ENCODE measurements at regions not wholly inside any gene's neighbourhood (a gene's known extent, or its start where the extent isn't known, plus 50 kb on each side); places are given as distances from the start of the nearest gene placed in this dataset.

- peak; percentile 30 for DNase-seq
Measured at GRCh38 chr15:95292785-95293450, 1037.6 kb upstream of the NR2F2 start.

GRCh38 chr15:95293456-95294031 lies 1037.0 kb upstream of the NR2F2 start:
- no peak for DNase-seq

- no peak for DNase-seq
Measured at GRCh38 chr15:95295363-95295762, 1035.1 kb upstream of the NR2F2 start.

GRCh38 chr15:95295896-95296625 lies 1034.4 kb upstream of the NR2F2 start:
- DNase-seq: no peak

- DNase-seq: peak; percentile 68
Measured at GRCh38 chr15:95296643-95297042, 1033.9 kb upstream of the NR2F2 start.

- no peak for DNase-seq
Measured at GRCh38 chr15:95298729-95299128, 1031.8 kb upstream of the NR2F2 start.

- DNase-seq: no peak
Measured at GRCh38 chr15:95300958-95301357, 1029.5 kb upstream of the NR2F2 start.

GRCh38 chr15:95302206-95302605 lies 1028.3 kb upstream of the NR2F2 start:
- DNase-seq: peak; percentile 37

GRCh38 chr15:95302809-95303208 lies 1027.7 kb upstream of the NR2F2 start:
- DNase-seq: no peak

- peak; percentile 75 for DNase-seq
Measured at GRCh38 chr15:95303713-95304112, 1026.8 kb upstream of the NR2F2 start.

- DNase-seq: peak; percentile 93
Measured at GRCh38 chr15:95304151-95304946, 1026.2 kb upstream of the NR2F2 start.

GRCh38 chr15:95304947-95305400 lies 1025.5 kb upstream of the NR2F2 start:
- no peak for DNase-seq

- DNase-seq: no peak
Measured at GRCh38 chr15:95307115-95307514, 1023.4 kb upstream of the NR2F2 start.

GRCh38 chr15:95319242-95319641 lies 1011.3 kb upstream of the NR2F2 start:
- no peak for DNase-seq

GRCh38 chr15:95323796-95324195 lies 1006.7 kb upstream of the NR2F2 start:
- no peak for DNase-seq

- no peak for DNase-seq
Measured at GRCh38 chr15:95324656-95325055, 1005.8 kb upstream of the NR2F2 start.

- DNase-seq: peak; percentile 63
Measured at GRCh38 chr15:95325763-95326404, 1004.6 kb upstream of the NR2F2 start.

GRCh38 chr15:95326431-95327182 lies 1003.9 kb upstream of the NR2F2 start:
- DNase-seq: peak; percentile 64

- peak; percentile 16 for DNase-seq
Measured at GRCh38 chr15:95327183-95327525, 1003.3 kb upstream of the NR2F2 start.

- DNase-seq: no peak
Measured at GRCh38 chr15:95327661-95328060, 1002.8 kb upstream of the NR2F2 start.

GRCh38 chr15:95328559-95328958 lies 1001.9 kb upstream of the NR2F2 start:
- no peak for DNase-seq

Data from tongue (tissue), 1 donor.